ENCODE measurements at regions not wholly inside any gene's neighbourhood (a gene's known extent, or its start where the extent isn't known, plus 50 kb on each side); places are given as distances from the start of the nearest gene placed in this dataset.

DNA sequence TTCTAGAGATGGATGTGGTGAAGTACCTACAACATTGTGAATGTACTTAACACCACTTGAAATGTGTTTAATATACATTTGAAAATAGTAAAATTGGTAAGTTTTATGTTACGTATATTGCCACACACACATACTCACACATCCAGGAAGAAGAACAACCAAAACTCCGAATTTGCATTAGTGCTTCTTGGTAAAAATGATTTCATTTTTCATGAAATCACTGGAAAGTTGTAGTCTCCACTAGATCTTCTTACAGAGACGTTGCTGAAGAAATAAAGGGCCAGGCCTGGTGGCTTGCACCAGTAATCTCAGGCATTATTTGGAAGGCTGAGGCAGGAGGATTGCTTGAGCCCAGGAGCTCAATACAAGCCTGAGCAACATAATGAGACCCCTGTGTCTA, 118.6 kb upstream of the ZNF608 start:
- Histone ChIP-seq H3K4me1 (ENCODE audit: control insufficient read depth in 4 of 4, insufficient read depth in 4 of 4, low read length in 3 of 4) (peaks cover 0 to 3% (median 0%) of the 10 kb centered on the region in 4 donors), H3K36me3 (ENCODE audit: control insufficient read depth in 4 of 4, insufficient read depth in 3 of 4, low read depth in 1 of 4, low read length in 3 of 4) (no peaks in the 10 kb centered on the region), H3K9me3 (ENCODE audit: control insufficient read depth in 4 of 4, low read length in 3 of 4) (no peaks in the 10 kb centered on the region), H3K9ac (ENCODE audit: low read depth in 1 of 2, low read length in 2 of 2) (no peak overlapping the region), H3K27ac (ENCODE audit: low read depth in 1 of 2, low read length in 2 of 2) (no peak overlapping the region), H3K27me3 (ENCODE audit: control insufficient read depth in 4 of 4, insufficient read depth in 4 of 4, low read length in 3 of 4) (no peaks in the 10 kb centered on the region), H3K4me3 (ENCODE audit: low read depth in 1 of 3, low read length in 3 of 3) (no peak overlapping the region)
- WGBS = 93% methylated on average over 3 of the region's 3 CpGs
- DNase-seq (ENCODE audit: low spot score) = no peak
- TF ChIP-seq NR2F2 (IDR thresholded peaks at IDR 0.05) (no peak), HNF4A (conservative IDR thresholded peaks at IDR 0.05) (no peak), SP1 (IDR thresholded peaks at IDR 0.05) (no peak), TAF1 (conservative IDR thresholded peaks at IDR 0.05) (no peak), MAX (IDR thresholded peaks at IDR 0.05) (no peak), FOXA1 (IDR thresholded peaks at IDR 0.05) (no peak), GABPA (IDR thresholded peaks at IDR 0.05 in 1 of 2, conservative IDR thresholded peaks at IDR 0.05 in 1 of 2) (no peak), CTCF (IDR thresholded peaks at IDR 0.05; ENCODE audit: low read depth, low read length, missing input control) (no peak), HNF4G (IDR thresholded peaks at IDR 0.05) (no peak), ZBTB33 (IDR thresholded peaks at IDR 0.05) (no peak), EGR1 (IDR thresholded peaks at IDR 0.05; ENCODE audit: low read depth in 2 of 2) (no peak), RXRA (IDR thresholded peaks at IDR 0.05) (no peak)

DNA sequence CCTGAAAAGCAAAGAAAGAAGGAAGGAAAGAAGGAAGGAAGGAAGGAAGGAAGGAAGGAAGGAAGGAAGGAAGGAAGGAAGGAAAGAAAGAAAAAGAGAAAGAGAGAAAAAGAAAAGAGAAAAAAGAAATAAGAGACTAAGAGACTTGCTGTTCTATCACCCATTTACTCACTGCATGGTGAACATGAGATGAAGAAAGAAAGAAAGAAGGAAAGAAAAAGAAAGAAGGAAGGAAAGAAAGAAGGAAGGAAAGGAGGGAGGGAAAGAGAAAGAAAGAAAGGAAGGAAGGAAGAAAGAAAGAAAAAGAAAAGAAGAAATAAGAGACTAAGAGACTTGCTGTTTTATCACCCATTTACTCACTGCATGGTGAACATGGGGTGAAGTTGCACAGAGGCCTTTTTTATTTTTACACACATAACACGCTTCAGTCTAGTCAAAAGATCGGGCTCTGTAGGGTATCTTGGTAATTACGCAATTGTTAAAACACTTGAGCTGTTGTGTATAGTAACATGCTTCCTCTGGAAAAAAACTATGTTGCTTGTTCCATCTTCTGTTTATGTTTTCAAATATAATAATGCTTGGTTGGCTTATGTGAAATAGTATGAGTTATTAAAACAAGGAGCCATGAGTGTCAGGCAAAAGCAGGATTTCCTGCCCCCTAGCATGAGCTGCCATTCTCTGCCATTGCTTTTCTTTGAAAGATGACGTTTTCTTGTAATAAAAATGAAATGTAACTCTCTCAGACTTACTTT, 119.3 kb upstream of the ZNF608 start:
- Histone ChIP-seq H3K27me3 (ENCODE audit: control insufficient read depth in 4 of 4, insufficient read depth in 4 of 4, low read length in 3 of 4) (no peaks in the 10 kb centered on the region), H3K9ac (ENCODE audit: low read depth in 1 of 2, low read length in 2 of 2) (no peak overlapping the region), H3K4me1 (ENCODE audit: control insufficient read depth in 4 of 4, insufficient read depth in 4 of 4, low read length in 3 of 4) (peaks cover 0 to 3% (median 0%) of the 10 kb centered on the region in 4 donors), H3K9me3 (ENCODE audit: control insufficient read depth in 4 of 4, low read length in 3 of 4) (no peaks in the 10 kb centered on the region), H3K36me3 (ENCODE audit: control insufficient read depth in 4 of 4, insufficient read depth in 3 of 4, low read depth in 1 of 4, low read length in 3 of 4) (no peaks in the 10 kb centered on the region), H3K4me3 (ENCODE audit: low read depth in 1 of 3, low read length in 3 of 3) (no peak overlapping the region), H3K27ac (ENCODE audit: low read depth in 1 of 2, low read length in 2 of 2) (no peak overlapping the region)
- 77% methylated on average over 4 of the region's 4 CpGs for WGBS
- DNase-seq (ENCODE audit: low spot score) = no peak
- TF ChIP-seq FOXA1 (IDR thresholded peaks at IDR 0.05) (no peak), SP1 (IDR thresholded peaks at IDR 0.05) (no peak), MAX (IDR thresholded peaks at IDR 0.05) (no peak), HNF4G (IDR thresholded peaks at IDR 0.05) (no peak), TAF1 (conservative IDR thresholded peaks at IDR 0.05) (no peak), HNF4A (conservative IDR thresholded peaks at IDR 0.05) (no peak), CTCF (IDR thresholded peaks at IDR 0.05; ENCODE audit: low read depth, low read length, missing input control) (no peak), NR2F2 (IDR thresholded peaks at IDR 0.05) (no peak), GABPA (IDR thresholded peaks at IDR 0.05 in 1 of 2, conservative IDR thresholded peaks at IDR 0.05 in 1 of 2) (no peak), ZBTB33 (IDR thresholded peaks at IDR 0.05) (no peak), FOXA2 (IDR thresholded peaks at IDR 0.05) (no peak), RAD21 (IDR thresholded peaks at IDR 0.05) (no peak), YY1 (IDR thresholded peaks at IDR 0.05) (no peak)
- TF ChIP-seq, protein P1, sequence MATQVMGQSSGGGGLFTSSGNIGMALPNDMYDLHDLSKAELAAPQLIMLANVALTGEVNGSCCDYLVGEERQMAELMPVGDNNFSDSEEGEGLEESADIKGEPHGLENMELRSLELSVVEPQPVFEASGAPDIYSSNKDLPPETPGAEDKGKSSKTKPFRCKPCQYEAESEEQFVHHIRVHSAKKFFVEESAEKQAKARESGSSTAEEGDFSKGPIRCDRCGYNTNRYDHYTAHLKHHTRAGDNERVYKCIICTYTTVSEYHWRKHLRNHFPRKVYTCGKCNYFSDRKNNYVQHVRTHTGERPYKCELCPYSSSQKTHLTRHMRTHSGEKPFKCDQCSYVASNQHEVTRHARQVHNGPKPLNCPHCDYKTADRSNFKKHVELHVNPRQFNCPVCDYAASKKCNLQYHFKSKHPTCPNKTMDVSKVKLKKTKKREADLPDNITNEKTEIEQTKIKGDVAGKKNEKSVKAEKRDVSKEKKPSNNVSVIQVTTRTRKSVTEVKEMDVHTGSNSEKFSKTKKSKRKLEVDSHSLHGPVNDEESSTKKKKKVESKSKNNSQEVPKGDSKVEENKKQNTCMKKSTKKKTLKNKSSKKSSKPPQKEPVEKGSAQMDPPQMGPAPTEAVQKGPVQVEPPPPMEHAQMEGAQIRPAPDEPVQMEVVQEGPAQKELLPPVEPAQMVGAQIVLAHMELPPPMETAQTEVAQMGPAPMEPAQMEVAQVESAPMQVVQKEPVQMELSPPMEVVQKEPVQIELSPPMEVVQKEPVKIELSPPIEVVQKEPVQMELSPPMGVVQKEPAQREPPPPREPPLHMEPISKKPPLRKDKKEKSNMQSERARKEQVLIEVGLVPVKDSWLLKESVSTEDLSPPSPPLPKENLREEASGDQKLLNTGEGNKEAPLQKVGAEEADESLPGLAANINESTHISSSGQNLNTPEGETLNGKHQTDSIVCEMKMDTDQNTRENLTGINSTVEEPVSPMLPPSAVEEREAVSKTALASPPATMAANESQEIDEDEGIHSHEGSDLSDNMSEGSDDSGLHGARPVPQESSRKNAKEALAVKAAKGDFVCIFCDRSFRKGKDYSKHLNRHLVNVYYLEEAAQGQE (IDR thresholded peaks at IDR 0.05) = no peak

All from liver (tissue), 8 donors.